ENCODE measurements at regions not wholly inside any gene's neighbourhood (a gene's known extent, or its start where the extent isn't known, plus 50 kb on each side); places are given as distances from the start of the nearest gene placed in this dataset.
A peak's percentile ranks its signal among the peaks of the same experiment; 100 is the strongest.

DNA sequence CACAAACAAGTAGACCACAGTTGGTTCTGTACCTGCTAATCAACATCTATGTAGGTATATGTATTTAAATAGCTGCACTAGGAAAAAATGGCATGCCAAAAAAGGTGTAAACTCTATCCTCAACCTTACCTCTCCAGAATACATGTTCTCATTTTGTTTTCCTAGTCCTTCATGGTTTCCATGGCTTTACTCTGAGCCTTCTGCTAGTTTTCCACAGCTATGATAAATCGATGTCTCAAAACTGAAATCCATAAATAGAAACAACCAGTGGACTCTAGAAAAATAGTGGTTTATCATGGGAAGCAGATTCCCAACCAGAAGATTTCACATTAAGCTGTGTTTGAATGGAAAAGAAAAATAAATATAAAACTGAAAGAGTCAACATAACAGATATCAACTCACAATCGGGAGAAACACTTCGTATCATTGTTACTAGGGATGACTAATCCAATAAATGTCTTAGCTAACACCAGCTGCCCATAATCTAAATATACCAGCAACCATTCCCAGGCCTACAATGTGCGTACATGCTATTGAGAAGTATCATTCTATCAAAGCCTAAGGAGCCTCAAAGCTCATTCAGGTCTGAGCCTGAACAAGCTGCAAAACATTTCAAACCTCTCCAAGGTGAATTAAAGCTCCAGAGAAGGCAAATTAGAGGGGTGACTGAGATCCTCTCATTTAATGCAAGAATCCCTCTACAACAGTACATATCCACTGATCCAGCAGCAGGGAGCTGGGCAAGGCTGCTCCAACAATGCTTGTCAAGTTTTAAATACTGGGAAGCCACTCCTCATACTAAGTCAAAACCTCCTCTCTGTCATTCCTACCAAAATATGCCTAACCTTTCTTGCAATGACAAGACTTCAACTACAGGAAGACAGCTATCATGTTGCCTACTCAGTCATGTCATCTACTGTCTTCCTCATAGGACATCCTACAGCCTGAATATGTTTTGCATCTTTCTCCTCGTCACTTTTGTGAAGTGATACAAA, 90.2 kb downstream of the KCTD12 start:
- no peak for DNase-seq

DNA sequence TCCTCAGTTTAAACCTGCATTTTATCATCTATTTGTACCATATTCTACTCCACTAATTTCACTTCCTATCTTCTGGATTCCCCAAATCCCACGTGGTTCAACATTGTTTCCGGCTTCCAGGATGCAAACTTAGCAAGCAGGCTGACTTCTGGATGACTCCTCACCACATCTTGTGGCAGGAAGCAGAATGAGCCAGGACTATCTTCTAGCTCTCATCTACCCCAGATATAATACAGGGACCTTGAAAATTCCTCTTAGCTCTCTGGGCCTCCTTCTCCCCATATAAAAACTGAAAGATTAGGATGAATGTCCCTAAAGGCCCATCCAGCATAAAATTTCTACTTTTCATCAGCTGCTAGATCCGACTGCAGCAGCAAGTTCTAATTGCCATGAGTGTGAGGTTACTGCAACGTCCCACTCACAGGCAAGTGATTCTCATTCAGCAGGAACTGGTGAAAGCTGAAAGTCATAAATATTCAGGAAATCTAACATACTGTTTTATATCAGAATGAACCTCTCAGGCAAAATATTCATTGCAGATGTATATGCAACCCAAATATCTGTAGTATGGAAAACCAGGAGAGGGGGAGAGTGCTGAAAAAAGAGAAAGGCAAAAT, 93.4 kb downstream of the KCTD12 start:
- DNase-seq, result peak; percentile 87 to 93 (median 89)

DNA sequence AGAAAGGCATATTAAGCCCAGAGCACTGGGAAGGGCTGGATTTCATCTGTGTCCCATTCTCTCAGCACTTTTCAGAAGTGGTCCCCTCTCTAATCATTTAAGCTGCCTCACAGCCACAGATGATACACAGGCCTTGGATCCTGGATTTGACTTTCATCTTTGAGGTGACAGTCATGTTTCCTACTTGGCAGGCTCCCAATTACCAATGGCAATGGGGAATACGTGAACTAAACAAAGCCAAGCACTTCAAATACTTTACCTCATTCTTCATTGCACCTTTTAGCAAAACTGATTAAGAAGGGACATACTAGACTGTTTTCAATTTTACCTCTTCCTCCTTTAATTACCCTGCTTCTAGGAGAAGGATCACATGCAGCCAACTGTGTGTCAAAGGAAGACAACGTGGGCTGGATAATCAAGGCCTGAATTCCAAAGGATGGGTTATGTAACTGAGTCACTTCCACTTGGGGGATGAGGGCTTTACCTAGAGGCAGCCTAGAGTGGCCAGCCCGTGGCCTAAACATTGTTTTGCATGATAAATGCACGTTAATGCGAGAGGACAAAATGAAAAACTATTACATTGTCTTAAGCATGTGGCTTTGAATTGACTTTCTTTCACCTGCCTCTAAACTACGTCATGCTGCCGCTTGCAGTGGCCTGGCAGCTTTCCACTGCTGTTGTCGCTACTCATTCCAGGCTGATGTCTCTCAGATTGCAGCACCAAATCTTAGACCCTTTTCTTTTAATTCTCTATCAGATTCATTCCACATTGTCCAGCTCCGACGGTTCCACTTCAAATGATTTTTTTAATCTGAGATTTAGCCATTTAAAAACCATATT, 95.0 kb downstream of the KCTD12 start:
- DNase-seq, result peak; percentile 39 to 51 (median 47)

DNA sequence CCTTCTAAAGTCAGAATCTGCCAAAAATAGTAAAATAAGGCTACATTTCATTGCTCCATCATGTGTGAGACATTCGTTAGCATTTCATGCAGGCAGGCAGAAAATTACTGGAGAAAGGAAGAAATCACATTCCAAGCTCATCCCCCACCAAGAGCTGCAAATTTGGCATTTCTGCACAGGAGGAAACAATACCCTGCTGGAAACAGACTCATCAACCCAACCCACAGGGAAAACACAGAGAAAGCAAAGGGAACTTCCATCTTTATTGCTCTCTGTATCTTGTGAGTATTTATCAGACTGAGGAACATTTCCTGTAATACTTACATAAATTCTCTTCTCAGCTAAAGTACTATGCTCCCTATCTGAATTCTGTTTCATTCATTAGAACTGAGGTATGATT, 95.7 kb downstream of the KCTD12 start:
- peak; percentile 77 to 91 (median 88) for DNase-seq

DNA sequence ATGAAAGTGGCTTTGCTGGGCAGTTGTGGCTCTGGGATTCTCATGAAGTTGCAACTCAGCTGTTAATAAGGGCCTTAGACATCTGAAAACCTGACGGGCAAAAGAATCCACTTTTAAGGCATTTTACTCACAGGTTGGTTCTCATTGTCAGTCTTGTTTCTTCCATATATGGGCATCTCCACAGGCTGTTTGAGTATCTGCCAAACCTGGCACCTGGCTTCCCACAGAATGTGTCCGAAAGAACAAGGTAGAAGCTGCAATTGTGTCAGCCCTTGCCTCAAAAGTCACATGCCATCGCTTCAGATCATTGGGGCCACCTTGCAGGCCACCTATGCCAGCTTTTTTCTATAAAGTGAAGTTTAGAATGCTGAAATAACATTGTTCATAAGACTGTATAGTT, 102.4 kb downstream of the KCTD12 start:
- no peak for DNase-seq

DNA sequence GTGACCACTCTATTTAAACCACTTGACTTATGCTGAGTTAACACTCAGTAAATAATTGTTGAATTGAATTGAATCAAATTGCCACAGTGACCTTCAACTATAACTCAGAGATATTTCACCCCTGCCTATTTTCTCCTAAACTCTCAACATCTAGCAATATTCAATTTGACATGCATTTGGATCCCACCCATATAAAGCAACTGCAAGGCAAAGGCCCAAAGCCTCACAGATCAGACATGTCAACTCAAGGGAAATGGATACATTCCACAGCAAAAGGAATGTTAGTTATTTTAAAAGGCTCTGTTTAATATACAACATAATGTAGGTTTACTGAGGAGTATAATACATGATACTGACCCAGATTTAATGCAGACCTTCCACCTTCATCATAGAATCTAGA, 107.4 kb downstream of the KCTD12 start:
- no peak for DNase-seq

DNA sequence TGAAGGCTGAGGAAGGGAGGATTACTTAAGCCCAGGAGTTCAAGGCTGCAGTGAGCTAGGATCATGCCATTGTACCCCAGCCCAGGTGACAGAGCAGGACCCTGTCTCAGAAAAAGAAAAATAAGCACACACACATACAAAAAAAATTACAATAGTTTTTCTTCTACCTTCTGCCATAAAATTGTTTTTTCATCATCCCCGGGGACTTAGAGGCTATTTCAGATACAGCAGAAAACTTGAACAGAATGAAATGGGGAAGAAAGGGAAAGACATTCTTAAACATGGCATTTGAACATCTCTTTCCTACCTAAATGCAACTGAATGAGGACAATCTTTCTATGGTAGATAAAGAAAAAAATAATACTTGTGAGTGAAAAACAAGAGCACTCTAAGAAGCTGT, 109.1 kb downstream of the KCTD12 start:
- DNase-seq, result no peak

DNA sequence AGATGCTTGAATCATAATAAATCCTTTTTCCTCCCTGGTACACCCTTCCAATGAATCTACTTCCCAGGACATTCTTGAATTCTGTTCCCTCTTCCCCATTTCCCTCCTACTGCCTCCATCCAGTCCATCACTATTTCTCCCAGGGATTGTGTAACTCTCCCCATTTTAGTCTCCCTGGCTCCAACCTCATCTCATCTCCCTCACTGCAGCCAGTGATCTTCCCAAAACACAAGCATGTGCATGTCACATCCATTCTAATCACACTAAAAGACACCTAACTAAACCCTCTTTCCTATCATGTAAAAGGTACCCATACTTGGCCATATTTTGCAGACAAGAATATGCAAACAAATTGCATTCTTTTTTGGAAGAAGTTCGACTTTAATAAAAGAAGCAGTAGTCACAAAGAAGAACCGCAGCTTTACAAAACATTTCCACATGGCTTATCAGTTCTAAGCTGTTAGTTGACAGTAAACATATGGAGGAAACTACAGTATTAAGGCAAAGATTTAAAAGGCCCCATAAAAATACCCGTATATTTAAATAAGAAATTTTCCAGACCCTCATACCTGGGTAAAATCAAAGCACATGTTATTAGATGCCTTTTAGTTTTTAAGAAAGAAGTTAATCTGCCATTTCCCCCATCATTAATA, 111.0 kb downstream of the KCTD12 start:
- DNase-seq, result no peak

DNA sequence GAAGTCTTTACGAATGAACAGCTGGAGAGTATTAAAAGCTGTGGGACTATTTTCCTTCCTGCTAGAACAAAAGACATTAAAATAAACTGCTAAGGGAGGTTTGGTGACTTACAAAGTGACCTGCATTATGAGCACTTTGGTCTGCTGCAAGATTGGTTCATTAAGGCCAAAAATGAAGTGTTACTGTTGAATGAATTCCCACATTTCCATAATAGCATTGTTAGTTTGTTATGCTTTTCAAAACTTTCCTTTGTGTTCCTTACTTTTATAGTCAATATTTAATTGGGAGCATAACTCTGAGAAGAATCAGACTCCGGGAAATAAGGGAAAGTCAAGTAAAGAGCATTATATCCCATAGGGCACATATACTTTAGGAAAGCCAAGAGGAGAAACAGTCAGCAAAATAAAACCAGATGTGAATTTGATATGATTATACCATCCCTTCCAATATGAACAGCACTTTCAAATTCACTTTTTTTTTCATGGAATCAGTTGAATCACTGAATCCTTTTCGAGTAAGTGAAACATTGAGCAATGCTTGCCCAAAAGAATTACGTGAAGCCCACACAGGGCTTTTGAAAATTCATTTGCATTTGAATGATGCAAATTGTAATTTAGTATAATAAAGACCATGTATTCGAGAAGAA, 112.6 kb downstream of the KCTD12 start:
- DNase-seq, result no peak

DNA sequence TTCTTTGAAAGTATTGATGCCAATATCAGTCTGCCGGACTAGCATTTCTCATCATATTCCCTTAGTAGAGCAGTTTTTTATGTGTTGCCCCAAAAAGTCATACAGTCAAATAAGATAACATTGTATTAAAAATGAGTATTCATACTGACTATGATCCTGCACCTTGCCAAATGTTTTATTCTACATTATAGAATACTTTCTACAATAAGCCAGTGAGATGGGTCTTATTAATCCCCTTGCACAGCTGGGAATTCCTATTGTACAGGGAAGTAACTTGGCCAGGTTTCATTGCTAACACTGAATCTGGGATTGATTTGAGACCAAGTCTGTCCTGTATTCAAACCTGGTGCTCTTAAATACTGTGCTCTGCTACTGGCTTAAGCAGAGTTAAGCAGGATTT, 114.0 kb downstream of the KCTD12 start:
- DNase-seq, result no peak

DNA sequence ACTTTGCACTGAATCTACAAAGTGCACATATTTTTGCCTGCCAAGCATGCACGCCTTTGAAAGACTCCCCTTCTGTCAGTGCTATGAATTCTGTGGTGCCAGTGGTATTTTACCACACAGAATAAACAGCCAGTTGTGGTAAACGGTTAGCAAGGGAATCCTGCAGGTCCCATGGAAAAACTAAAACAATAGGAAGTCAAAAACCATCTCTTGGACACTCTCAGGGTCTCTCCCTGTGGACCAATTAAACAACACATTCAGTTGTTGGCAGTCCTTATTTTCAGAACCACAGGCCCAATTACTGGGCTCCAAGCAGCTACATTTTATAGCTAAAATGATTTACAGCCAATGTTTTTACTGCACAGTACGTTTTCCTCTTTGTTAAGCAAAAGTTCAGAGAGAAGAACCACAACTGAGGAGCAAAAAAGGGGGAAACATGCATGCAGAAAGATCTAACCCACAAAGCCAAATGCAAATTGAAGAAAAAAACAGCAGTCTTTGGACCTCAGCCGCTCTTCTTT, 116.9 kb downstream of the KCTD12 start:
- DNase-seq, result no peak

DNA sequence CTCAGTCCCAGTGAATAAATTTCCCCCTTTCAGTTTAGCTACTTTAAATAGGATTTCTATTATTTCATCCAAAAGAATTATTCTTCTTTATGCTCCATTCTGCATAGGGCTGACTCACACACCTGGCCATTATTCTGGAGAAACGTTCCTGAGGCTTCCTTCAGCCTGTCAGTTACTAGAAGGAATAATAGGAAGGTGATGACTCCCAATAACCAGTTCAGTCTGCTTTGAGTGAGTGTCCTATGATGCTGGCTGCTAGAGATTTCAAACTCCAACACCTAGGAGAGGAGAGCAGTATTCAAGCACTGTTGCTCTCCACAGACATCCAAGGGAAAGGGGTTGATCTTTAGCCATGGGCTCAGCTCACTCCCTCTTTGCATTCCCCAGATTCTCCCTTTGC, 117.8 kb downstream of the KCTD12 start:
- no peak for DNase-seq

DNA sequence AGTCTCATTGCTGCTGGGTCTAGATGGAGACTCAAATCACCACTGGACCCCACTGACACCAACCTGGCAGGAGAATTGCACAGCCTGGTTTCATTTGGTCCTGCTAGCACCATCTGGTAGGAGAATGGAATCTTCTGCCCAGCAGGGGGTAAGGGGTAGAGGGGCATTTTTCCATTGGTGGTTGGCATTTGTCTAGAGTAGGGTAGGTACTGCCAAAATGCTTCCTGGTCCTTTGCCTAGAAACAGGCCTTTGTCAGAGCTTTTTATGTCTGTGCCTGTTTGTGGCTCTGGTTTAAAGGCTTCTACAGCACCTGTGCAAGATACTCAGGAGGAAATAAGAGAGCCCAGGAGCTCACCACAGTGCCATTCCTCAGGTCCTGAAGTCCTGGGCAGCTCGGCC, 121.3 kb downstream of the KCTD12 start:
- DNase-seq, result no peak

DNA sequence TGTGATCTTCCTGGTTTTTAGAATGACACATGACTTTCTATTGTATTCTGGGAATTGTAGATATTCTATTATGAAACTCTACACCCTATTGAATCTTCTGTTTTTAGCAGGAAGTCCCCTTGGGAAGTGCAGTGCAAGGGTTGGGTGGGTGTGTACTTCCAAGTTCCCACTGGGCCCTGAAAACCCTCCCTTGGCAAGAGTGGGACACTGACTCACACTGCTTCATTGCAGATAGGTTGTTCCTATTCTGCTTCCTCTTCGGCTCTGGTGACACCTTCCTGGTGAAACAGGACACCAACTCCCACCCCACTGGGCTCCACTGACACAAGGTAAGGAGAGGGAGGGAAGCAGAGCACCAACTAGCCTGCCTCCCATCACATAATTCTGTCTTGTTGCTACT, 121.8 kb downstream of the KCTD12 start:
- peak; percentile 94 to 97 (median 95) for DNase-seq

DNA sequence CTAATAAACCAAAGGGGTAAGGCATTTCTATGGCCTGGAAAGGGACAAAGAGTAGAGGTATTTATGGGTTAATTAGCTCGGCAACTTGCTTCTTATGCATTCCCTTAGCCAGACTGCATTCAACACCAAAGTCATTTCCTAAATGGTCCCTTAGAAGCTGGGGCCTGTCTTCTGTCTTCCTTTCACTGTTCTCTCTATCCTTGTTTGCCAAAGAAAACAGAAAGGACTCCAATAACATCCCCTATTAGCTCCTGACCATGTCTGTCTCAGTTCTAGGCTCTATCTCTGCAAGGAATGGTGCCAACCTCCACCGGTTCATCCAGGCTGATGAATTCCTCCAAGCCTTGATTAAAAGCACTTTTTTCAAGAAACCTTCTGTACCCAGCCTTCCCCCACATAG, 123.5 kb downstream of the KCTD12 start:
- no peak for DNase-seq

DNA sequence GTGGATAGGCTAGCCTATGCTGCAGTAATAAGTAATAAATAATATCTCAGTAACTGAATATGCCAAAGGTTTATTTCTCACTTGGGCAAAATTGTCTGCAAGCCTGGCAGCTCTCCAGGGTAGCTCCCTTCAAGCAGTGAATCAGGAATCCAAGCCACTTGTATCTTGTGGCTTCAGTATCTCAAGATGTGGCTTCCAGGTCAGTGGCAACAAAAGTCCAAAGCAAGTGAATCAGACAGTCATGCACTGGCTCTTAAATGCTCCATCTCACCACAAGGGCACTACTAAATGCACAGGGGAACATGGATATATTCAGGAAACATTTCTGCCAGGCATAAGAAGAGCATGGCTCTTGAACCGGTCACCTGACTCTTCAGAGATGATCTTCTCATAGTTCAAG, 126.3 kb downstream of the KCTD12 start:
- DNase-seq, result peak in 2 of 3 donors; percentile 22 to 26

DNA sequence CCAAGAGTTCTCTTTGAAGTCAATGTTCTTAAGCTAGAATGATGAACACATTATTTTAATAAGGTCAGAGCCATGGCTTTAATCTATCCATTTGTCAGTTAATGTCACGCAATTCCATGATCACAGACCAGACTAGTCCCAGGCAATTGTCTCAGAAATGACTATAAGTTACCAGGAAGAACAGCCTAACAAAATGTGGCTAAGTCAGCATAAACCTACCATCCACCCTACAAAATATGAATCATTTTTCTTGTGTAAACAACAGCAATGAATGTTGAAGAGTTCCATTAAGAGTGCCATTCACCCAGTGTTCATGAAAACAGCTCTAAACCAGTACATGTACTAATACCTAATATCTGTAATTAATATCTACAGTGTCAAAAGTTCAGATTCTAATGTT, 127.5 kb downstream of the KCTD12 start:
- peak in 2 of 3 donors; percentile 42 to 47 for DNase-seq

DNA sequence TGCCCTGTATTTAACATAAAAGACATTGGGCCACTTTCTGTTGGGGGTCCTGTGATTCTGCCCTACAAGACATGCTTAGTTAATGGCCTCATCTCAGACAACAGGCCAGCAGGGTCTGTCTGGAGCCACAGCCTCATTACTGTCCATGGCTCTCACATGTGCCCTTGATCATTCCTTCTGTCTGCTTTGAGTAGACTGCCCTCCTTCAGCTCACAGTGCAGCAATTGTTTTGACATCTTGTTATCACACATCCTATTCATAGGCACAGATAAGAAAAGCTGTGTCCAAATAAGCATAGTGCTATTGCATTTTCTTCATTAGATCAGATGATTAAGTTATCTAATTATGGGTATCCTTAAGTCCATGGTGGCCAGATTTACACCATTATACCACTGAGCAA, 127.9 kb downstream of the KCTD12 start:
- no peak for DNase-seq

DNA sequence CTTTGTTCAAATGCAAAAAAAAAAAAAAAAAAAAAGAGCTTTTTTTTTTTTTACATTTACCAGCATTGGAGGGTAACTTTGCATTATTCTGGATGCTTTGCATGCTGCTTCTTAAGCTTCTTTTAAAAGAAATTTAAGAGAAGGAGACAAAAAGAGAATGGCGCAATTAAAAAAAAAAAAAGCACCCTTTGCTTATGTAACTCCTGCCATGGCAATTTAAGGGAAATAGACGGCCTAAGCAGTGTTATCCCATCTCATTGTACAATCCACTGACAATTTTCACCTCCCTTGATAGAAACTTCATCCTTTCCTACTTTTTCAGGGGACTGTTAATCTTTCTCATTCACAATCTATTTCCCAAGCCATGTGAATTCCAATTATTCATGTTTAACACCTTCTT, 129.8 kb downstream of the KCTD12 start:
- peak in 2 of 3 donors; percentile 32 to 48 for DNase-seq

DNA sequence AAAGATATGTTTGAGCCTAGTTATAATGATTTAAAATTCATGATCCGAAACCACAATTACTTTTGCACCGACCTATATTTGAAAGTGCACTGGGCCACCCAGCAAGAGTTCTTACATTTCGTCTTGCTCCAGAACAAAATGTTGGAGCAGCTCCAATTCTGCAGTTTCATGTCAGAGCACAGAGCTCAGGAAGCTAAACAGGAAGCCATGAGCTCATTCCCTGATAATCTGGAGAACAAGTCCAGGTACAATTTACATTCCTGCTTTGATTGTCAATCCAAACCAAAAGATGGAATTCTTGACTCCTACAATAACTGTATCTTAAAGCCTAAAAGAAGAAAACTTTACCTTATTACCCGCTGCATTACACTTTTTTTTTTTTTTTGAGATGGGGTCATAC, 131.8 kb downstream of the KCTD12 start:
- DNase-seq, result no peak

DNA sequence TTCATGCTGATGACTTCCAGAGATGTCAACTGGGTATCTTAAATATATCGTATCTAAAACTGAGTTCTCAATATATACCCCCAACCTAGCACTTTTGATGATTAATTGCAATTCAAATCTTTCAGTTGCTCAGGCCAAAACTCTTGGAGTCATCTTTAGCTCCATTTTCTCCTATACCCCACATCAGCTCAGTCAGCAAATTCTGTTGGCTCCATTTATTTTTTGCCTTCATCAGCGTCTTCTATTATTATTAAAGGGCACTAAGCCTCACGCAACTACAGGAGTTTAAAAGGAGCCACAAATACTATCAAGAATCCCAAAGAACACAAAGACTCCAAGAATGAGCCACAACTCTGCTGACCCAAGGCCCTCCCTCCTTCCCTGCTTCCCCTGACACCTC, 134.9 kb downstream of the KCTD12 start:
- no peak for DNase-seq

DNA sequence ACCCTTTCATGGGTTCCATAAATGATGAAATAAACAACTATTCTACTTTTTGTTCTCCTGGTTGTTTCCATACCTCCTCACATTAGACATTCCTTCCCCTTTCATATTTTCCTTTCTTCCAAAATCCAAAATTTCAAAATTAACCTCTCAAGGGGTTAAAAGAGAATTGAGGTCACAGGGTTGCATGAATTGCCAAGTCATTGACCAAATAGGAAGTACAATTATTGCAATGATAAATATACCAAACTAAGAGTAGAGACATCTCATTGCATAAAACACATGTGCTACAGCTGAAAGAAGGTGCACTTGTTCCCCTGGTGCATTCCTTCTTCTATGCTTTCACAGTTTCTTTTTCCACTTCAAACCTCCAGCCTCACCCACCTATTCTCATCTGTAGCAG, 136.1 kb downstream of the KCTD12 start:
- peak in 2 of 3 donors; percentile 61 to 64 for DNase-seq

Measured in suppressor macrophage treated with lipopolysaccharide for 1 hour (primary cell).